ENCODE measurements at regions not wholly inside any gene's neighbourhood (a gene's known extent, or its start where the extent isn't known, plus 50 kb on each side); places are given as distances from the start of the nearest gene placed in this dataset.
"Not testable (repeated sequence)": the region's sequence is repeated elsewhere in the genome, so short reads cannot be mapped to it uniquely, and the experiment has no call there.

DNA sequence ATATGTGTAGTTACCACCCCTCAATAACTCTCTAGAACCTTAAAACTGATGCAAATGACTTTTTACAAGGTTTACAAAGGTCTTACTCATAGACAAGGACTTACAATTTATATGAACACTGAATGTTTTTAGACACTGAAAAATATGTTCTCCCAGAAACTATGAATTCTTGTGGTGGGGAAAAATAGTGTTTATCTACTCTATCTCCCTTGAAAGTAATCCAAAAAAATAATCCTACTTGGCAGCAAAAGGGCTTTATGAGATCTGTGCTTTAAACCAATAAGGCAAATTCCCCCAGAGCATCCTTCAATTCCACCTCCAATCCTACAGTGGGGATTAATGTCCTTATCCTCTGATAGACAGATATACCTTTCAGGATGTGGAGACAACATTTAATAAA lies 1984.1 kb upstream of the RAG2 start:
- DNase-seq (ENCODE audit: low spot score), result no peak

GRCh38 chr11:38577769-38578168 lies 1979.7 kb upstream of the RAG2 start:
- no peak for DNase-seq (ENCODE audit: low spot score)

DNA sequence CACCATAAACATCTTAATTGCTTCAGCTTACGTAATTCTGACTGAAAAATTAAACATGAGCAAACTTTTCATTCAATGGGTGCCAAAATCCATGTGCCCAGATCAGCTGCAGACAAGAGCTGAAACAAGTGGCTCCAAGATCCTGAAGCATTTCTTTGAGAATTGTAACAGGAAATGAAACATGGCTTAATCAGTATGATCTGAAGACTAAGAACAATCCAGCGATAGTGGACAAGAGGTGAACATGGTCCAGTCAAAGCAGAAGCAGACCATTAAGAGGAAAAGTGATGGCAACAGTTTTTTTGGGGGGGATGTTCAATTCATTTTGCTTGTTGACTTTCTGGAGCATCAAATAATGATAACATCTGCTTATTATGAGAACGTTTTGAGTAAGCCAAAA lies 1964.5 kb upstream of the RAG2 start:
- no peak for DNase-seq (ENCODE audit: low spot score)

DNA sequence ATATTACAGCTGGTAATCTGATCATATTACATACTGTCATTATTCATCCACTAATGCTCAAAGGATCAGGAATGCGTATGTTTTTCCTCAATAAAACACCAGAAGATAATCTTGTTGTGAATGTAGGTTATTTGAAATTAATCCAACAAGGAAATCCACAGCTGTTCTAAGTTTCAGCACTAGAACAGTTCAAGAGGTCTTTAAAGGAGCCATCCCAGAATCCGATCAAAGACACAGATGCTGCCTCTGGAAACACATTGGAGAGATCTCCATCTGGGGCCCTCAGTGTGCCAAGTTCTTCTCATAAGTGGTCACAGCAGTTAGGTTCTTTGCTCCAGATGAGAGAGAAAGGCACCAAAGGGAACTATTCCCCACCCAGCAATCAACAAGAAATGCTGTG lies 1955.1 kb upstream of the RAG2 start:
- DNase-seq (ENCODE audit: low spot score), result peak; percentile 65

DNA sequence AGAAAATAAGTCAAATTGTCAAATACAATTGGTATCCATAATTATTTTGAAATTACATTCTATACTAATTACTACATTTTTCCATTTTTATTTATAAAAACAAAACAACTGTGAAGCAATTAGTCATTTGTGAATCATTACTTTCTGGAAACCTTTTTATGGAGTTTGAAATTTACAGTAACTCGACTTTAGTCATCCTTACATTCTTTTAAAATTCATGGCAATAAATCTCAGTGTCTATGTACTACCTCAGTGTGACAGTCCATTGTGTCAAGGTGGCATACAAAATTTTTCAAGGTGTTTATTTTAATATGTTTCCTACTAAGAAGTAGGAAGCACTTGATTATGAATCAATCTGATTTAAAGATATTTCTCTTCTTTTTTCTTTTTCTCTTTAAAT lies 1949.4 kb upstream of the RAG2 start:
- no peak for DNase-seq (ENCODE audit: low spot score)

GRCh38 chr11:38543986-38544385 lies 1946.0 kb upstream of the RAG2 start:
- no peak for DNase-seq (ENCODE audit: low spot score)

DNA sequence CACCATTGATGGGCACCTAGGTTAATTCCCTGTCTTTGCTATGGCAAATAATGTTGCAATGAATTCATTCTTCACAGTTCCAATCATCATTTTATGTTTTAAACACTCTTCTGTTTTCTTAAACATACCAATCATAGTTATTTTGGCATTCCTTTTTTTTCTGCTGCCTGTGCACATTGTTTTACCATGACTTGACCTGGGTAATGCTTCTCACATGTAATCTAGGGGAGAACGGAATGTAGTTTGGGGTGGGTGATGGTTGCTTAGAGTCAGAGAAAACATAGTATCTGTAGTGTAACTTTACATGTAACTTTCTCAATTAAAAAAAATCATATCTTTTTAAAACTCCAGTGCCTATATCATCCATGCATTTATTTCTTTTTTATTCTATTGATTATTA lies 1945.3 kb upstream of the RAG2 start:
- no peak for DNase-seq (ENCODE audit: low spot score)

- DNase-seq (ENCODE audit: low spot score), result no peak
These were observed 1941.0 kb upstream of the RAG2 start for GRCh38 chr11:38538866-38539680.

GRCh38 chr11:38530226-38530625 lies 1932.2 kb upstream of the RAG2 start:
- no peak for DNase-seq (ENCODE audit: low spot score)

GRCh38 chr11:38524945-38525344 lies 1926.9 kb upstream of the RAG2 start:
- no peak for DNase-seq (ENCODE audit: low spot score)

DNA sequence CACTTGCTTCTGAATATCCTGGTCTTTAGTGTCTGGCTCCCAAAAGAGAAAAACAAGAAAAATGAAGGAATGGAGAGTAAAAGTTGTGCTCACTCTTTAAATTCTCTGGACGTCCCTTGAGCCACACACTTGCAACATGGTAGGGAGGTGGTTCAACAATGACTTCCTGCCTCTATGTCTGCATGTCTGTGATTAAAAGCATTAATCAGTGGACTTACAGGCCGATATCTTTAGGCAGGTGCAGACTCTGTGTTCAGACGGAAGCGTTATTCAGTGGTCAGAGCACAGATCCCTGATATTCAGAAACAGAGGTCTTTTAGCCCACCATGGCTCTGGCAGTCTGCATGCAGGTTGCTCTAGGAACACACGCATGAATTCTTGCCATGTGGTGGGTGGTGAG lies 1920.0 kb upstream of the RAG2 start:
- DNase-seq (ENCODE audit: low spot score), result no peak

DNA sequence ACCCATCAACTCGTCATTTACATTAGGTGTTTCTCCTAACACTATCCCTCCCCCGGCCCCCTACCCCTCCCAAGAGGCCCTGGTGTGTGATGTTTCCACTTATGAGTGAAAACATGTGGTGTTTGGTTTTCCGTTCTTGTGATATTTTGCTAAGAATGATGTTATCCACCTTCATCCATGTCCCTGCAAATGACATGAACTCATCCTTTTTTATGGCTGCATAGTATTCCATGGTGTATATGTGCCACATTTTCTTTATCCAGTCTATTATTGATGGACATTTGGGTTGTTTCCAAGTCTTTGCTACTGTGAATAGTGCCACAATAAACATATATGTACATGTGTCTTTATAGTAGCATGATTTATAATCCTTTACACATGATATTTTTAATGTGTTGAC lies 1914.8 kb upstream of the RAG2 start:
- DNase-seq (ENCODE audit: low spot score), result not testable (repeated sequence)

GRCh38 chr11:38510041-38510440 lies 1912.0 kb upstream of the RAG2 start:
- DNase-seq (ENCODE audit: low spot score), result no peak

DNA sequence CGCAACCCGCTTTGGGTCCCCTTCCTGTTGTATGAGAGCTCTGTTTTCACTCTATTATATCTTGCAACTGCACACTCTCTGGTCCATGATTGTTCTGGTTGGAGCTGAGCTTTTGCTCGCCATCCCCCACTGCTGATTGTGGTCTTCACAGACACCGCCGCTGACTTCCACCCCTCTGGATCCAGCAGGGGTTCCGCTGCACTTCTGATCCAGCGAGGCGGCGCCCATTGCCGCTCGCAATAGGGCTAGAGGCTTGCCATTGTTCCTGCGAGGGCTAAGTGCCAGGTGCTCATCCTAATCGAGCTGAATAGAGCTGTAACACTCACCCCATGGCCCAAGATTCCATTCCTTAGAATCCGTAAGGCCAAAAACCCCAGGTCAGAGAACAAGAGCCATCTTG lies 1905.8 kb upstream of the RAG2 start:
- no peak for DNase-seq (ENCODE audit: low spot score)

- no peak for DNase-seq (ENCODE audit: low spot score)
These were observed 1900.7 kb upstream of the RAG2 start for GRCh38 chr11:38498721-38499120.

- no peak for DNase-seq (ENCODE audit: low spot score)
These were observed 1894.0 kb upstream of the RAG2 start for GRCh38 chr11:38491986-38492385.

DNA sequence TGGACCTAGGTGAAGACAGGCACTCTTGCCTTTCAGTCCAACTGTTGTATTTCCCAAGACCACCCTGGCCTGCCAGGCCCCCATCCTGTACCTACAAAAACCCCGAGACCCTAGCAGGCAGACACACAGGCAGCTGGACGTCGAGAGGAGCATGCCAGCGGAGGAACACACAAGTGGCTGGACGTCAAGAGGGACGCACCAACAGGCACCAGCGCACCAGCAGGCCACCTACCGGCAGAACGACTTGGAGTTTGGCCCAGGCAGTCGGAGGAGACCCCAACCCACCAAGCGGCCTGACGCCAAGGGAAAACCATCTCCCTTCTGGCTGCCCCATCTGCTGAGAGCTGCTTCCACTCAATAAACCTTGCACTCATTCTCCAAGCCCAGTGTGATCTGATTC lies 1883.4 kb upstream of the RAG2 start:
- DNase-seq (ENCODE audit: low spot score), result no peak

DNA sequence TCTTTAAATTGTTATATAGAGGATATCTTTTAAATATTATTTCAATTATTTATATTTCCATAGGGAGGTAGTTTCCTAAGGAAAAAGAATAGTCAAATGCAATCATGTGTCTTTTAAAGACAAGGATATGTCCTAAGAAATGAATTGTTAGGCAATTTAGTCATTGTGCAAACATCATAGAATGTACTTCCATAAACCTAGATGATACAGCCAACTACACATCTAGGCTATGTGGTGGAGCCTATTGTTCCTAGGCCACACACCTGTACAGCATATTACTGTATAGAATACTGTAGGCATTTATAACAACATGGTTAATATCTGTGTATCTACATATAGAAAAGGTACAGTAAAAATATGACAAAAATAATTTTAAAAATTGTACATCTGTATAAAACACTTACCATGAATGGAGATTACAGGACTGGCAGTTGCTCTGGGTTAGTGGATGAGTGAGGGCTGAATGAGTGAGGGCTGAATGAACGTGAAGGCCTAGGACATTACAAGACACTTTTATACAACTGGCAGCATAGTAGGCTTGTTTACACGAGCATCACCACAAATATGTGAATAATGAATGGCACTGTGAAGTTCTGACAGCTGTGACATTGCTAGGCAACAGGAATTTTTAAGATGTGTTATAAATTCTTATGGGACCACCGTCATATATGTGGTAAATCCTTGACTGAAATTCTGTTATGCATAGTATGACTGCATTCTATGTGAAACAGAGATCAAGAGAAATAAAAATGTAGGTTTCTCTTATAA lies 1879.0 kb upstream of the RAG2 start:
- DNase-seq (ENCODE audit: low spot score), result no peak

- DNase-seq (ENCODE audit: low spot score), result no peak
These were observed 1863.7 kb upstream of the RAG2 start for GRCh38 chr11:38461751-38462150.

GRCh38 chr11:38460896-38461295 lies 1862.9 kb upstream of the RAG2 start:
- no peak for DNase-seq (ENCODE audit: low spot score)

- no peak for DNase-seq (ENCODE audit: low spot score)
These were observed 1862.4 kb upstream of the RAG2 start for GRCh38 chr11:38460429-38460828.

- DNase-seq (ENCODE audit: low spot score), result no peak
These were observed 1858.3 kb upstream of the RAG2 start for GRCh38 chr11:38456371-38456770.

DNA sequence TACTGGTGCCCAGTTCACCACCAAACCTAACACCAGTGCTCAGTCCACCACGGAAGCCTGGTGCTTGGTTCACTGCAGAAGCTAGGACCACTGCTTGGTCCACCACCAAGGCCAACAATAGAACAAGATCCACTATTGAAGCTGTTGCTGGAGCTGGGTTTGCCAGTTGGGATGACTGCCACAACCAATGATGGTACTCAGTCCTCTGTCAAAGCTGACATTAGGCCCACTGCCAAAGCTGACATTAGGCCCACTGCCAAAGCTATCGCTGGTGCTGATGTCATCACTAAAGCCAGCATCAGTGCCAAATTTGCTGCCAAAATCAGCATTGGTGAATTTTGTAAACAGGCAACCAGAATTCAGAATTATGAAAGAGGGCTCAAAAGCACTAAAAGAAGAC lies 1850.2 kb upstream of the RAG2 start:
- DNase-seq (ENCODE audit: low spot score), result no peak

- no peak for DNase-seq (ENCODE audit: low spot score)
These were observed 1848.3 kb upstream of the RAG2 start for GRCh38 chr11:38446336-38446735.
